DOHH2 (cell line): ENCODE measurements at regions not wholly inside any gene's neighbourhood (a gene's known extent, or its start where the extent isn't known, plus 50 kb on each side); places are given as distances from the start of the nearest gene placed in this dataset.

Source experiments
- CTCF ChIP-seq: fragments of 200-600 bp; sonication (generic); IDR thresholded peaks from one replicate; pipeline ENCODE4 v1.5.1; 2014; ENCODE audit warnings: antibody characterized with exemption, mild to moderate bottlenecking, low read depth, low read length; ENCODE audit not compliant: poor library complexity, severe bottlenecking
- EZH2phosphoT487 ChIP-seq: fragments of 200-600 bp; sonication (generic); IDR thresholded peaks from 2 replicates; pipeline ENCODE4 v1.6.1; 2017; ENCODE audit warnings: borderline replicate concordance, mild to moderate bottlenecking, antibody characterized with exemption, low read length, moderate library complexity, mixed read lengths

- TF ChIP-seq CTCF (no peak), EZH2phosphoT487 (no peak)
Observed at GRCh38 chr2:65574993-65575392, 142.6 kb upstream of the SPRED2 start.
